IPS-NIHi7 (cell line): ENCODE measurements at regions not wholly inside any gene's neighbourhood (a gene's known extent, or its start where the extent isn't known, plus 50 kb on each side); places are given as distances from the start of the nearest gene placed in this dataset.

ENCODE experiments used
- DNase-seq: peaks from one replicate; pipeline ENCODE4 v3.0.0; 2012; ENCODE audit warnings: mixed read lengths; ENCODE audit errors: extremely low spot score

GRCh38 chr18:31213641-31214040, 51.0 kb upstream of the DSC1 start:
- no peak for DNase-seq

- DNase-seq = no peak
Observed at GRCh38 chr18:31217038-31217849, 54.6 kb upstream of the DSC1 start.

DNA sequence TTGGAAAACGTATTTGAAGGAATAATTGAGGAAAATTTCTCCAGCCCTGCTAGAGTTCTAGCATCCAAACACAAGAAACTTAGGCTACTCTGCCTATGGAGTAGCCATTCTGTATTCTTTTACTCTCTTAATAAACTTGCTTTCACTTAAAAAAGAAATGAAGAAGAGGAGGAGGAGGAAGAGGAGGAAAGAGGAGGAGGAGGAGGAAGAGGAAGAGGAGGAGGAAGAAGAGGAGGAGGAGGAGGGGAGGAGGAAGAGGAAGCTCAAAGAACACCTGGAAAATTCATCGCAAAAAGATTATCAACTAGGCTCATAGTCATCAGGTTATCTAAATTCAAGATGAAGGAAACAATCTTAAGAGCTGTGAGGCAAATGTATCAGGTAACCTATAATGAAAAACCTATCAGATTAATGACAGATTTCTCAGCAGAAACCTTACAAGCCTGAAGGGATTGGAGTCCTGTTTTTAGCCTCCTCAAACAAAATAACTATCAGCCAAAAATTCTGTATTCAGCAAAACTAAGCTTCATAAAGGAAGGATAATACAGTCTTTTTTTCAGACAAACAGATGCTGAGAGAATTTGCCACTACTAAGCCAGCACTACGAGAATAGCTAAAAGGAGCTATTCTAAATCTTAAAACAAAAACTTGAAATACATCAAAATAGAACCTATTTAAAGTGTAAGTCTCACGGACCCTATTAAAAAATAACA, 56.2 kb upstream of the DSC1 start:
- no peak for DNase-seq

GRCh38 chr18:31219395-31219794, 56.7 kb upstream of the DSC1 start:
- DNase-seq = no peak

GRCh38 chr18:31223371-31223770, 60.7 kb upstream of the DSC1 start:
- no peak for DNase-seq

- DNase-seq = peak; percentile 66
Observed at GRCh38 chr18:31225668-31226067, 63.0 kb upstream of the DSC1 start.

DNA sequence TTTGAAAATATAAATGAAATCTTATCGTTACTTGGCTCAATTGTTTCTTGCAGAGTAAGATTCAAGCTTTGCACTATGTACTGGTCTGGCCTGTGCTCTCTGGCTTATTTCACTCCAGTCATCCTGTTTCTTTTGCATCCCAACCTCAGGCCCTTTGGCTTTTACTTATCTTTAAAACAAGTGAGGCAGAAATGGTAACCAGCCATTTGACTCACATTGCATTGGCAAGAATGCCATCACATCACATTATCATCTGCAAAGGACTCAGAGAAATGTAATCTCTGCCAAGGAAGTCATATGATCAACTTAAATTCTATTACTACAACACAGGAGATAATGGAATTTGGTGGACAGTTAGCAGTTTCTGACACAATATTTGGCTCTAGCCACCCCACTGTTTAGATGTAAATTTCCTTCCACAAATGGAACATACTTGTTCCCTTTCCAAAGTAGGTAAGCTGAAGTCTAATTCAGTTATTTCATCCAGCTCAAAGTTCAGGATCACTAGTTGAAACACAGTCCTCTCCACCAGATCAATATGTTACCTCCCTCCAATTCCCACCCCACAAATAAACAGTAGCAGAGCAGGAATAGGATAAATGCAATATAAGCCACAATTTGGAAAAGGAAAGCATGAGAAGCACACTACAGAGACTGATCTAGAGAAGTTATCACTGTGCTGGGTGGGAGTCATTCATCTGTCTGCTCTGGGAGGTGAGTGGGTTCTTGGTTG, 65.0 kb upstream of the DSC1 start:
- DNase-seq = no peak

GRCh38 chr18:31229829-31230228, 67.2 kb upstream of the DSC1 start:
- no peak for DNase-seq

- no peak for DNase-seq
Observed at GRCh38 chr18:31230495-31230894, 67.8 kb upstream of the DSC1 start.

DNA sequence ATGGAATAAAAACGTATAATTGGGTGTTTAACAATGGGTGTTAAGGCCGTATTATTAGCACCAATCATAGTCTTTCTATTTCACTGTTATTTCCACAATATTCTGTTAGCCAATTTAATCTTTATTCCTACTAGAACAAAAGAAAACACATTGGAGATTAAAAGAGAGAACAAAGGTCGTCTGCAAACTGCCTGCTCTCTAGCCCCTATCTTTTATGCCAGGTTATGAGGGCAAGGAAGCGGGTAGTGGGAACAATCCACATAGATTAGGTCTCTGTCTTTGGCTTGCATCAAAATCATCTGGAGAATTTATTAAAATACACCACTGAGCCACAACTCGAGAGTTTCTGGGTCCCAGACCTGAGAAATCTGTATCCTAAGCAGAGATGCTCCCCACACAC, 69.4 kb upstream of the DSC1 start:
- DNase-seq = no peak

DNA sequence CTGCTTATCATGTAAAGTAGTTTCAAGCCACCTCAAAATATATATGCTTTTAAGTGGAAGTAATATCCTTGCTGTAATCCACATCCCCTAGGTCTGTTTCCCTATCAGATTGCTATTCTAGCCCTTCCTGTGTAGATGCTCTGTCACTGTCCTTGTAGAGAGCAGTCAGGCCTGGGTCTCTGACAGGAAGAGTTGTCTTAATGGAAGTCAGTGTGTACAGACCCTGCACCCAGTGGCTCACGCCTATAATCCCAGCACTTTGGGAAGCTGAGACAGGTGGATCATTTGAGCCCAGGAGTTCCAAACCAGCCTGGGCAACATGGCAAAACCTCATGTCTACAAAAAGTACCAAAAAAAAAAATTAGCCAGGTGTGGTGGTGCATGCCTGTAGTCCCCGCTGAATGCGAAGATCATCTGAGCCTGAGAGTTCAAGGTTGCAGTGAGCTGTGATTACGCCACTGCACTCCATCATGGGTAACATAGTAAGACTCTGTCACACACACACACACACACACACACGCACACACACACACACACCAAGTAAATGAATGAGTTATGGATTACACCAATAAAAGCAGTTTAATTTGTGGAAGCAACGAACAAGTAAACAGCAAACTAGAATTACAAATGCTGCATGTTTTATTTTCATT, 70.2 kb upstream of the DSC1 start:
- DNase-seq = no peak

DNA sequence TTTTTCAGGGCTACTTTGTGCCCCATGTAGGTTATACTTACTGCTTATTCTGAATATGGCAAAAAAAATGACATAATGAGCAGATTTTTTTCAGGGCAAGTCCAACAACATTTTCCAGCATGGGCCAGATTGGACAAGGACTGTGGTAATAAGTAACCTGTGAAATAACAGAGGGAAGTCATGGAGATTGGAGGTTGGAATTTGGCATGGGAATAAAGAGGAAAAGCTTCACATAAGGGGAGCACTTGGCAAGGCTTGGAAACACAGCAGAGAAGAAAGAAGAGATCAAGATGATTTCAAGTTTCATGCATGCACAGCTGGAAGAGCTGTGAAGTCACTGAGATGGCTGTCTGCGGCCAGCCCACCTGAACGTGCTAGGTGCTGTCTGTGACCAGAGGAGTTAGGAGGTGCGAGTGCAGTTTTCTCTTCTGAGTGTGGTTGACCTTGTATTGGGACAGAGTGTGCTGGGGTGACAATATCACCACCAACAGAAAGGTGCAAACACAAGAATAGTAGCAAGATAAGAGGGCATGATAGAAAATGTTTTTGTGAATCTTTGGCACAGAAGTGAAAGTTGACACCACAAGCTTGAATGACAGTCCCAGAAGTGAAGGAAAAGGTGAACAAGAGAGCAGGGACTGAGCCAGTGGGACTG, 71.1 kb upstream of the DSC1 start:
- DNase-seq = no peak

DNA sequence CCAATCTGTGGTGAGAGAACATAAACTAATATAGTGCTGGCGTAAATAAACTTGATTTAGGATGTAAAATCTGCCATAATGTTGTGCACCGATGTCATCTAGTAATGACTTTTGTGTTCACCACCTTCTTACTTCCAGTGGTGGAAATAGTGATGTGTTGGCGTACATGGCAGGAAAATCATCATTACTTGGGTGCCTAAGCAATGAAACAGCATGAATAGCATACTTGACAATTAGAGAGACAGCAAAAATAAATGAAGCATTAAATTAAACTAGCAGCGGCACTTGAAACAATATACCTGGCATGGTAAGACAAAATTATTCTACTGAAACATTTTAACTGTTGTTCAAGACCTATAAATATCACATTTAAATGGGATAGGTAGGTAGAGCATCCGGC, 73.2 kb upstream of the DSC1 start:
- no peak for DNase-seq

DNA sequence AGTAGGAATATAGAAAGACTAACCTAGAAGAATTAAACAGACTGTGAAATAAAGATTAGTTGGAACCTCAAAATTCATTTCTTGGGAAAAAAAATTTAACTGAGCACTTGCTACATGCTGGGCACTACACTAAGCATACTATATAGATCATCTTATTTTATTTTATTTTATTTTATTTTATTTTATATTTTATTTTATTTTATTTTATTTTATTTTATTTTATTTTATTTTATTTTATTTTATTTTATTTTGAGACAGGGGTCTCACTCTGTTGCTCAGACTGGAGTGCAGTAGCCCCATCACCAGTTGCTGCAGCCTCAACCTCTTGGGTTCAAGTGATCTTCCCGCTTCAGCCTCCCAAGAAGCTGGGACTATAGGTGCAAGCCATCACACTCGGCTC, 74.5 kb upstream of the DSC1 start:
- no peak for DNase-seq

GRCh38 chr18:31241425-31241824, 76.5 kb upstream of the DSG1 start:
- no peak for DNase-seq

DNA sequence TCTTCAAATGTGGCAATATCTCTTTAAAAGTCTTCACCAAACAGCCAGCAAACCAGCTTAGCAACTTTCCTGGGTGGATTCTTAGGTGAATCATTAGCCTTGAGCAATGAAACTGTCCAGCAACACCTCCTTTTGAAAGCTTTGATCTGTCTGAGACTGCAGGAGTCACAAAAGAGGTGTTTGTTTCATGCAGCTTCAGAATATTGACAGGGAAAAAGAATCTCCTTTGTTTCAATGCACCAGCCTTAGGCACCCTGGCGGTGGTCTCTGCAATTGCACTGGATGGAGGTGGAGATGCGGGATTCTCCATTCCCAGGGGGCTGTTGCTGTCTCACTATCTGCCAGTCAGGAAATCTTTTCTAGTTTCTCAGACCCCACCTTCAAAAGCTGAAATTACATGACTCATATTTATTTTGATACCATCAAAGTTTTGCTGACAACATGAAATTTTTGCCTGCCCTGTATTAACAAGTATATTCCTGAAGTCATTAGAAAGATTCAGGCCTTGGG, 76.0 kb upstream of the DSG1 start:
- DNase-seq = peak; percentile 69

DNA sequence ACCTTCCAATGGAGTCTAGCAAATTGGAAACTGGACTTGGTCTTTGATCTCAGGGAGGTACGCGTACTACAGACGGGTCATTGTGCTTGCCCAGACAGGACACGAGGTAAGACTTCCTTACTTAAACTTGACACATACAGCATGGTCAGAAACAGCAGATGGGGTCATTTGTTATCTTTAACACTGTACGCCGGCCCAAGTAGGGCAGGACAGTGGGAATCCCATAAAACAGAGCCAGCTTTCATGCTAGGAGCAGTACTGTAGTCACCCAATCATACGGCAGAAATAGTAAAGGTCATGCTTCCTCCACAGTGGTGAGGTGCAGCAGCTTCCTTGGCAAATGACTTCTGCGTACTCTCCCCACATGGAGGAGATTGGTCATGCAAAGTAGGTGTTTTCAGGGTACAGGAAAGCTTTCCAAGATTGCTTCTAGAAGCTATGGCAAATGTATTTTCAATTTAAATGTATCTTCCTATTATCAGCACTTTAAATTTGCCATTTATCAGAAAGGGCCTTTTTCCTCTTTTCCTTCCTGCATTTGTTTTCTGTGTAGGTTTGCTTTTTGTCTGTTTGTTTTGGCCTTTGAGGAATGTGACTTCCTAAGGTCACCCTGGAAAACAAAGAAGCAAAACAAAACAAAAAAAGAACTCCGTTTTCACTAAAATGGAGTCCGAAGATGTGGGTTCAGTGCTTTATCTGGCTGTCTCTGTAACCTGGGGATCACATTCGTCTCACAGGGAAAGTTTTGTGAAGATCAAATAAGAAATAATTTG, 74.0 kb upstream of the DSG1 start:
- no peak for DNase-seq

DNA sequence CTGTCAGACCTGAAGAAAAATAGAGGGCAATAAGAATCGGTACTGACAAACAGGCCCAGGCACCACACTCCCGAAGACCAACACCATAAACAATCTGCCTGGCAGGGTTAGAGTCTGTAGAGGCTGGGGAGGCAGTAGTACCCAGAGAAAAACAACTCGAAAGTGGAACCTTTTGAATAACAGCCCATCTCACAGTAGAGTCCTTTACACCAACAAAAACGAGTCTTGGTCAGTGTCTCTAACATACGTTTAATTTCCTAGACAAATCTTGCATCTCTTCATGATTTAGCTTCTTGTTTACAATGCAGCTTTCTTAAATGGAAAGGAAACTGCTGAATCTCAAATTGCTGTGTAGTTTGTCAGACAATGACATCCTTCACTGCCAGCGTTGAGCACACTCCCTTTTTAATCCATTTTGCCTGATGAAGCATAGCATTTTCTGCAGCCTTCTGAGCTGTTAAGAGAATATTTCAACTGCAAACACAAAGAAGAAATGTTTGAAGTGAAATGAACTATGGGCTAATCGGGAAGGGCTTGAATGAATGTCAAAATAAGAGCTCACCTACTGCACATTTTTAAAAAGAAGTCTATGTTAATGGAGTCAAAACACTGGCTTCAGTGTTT, 73.1 kb upstream of the DSG1 start:
- no peak for DNase-seq

- DNase-seq = no peak
Observed at GRCh38 chr18:31245820-31246219, 72.1 kb upstream of the DSG1 start.

DNA sequence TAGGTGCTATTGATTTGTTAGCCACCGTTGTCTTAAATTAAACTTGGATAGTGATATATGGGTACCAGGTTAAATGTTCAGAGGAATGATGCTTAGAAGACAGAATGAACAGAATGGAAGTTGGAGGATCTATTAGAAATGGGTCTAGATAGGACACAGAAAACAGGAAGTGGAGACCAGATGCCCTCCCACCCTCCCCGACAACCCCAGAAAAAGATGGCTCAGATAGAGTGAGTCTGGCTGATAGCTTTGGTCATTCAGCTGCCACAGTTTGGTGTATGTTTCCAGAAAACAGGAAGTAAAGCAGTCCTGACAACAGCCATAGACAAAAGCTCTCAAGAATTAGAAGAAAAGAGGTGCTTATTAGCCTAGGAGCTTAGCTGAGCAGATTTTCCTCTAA, 71.5 kb upstream of the DSG1 start:
- no peak for DNase-seq
